HG02938 (cell line): ENCODE measurements at regions not wholly inside any gene's neighbourhood (a gene's known extent, or its start where the extent isn't known, plus 50 kb on each side); places are given as distances from the start of the nearest gene placed in this dataset.
"Not testable (repeated sequence)": the region's sequence is repeated elsewhere in the genome, so short reads cannot be mapped to it uniquely, and the experiment has no call there.

Experiments used
- ATAC-seq: cut with Tn5 transposase; IDR thresholded peaks from one replicate; pipeline ENCODE4 v1.9.1; 2021; ENCODE audit warnings: mild to moderate bottlenecking, moderate library complexity; ENCODE audit not compliant: unreplicated experiment

DNA sequence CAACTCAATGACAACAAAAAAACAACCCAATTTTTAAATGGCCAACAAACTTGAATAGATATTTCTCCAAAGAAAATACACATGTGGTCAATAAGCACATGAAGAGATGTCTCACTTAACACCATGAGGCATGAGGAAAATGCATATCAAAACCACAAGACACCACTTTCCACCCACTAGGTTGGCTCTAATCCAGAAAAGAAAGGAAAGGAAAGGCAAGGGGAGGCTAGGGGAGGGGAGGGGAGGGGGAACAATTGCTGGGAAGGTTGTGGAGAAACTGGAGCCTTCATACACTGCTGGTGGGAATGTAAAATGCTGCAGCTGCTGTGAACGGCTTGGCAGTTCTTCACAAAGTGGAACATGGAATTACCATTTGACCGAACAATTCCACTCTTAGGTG is 854.3 kb downstream of the UQCRFS1 start:
- ATAC-seq, result no peak

DNA sequence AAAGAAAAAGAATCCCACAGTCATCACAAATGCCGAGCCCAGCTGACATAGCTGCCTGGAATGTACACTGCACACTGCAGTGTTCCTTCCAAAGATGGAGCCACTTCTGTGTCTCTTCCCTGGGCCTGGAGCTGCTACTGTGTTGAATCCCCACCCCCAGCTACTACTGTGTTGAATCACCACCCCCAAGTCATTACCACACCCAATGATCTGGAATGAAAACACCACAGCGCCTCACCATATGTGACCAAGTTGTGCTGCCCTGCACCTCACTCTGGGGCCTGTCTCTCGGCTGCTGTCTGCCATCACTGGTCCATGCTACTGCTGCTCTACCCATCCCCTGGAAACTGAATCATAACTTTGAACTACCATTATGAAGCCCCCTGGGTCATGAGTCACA is 861.2 kb downstream of the UQCRFS1 start:
- ATAC-seq, result no peak

DNA sequence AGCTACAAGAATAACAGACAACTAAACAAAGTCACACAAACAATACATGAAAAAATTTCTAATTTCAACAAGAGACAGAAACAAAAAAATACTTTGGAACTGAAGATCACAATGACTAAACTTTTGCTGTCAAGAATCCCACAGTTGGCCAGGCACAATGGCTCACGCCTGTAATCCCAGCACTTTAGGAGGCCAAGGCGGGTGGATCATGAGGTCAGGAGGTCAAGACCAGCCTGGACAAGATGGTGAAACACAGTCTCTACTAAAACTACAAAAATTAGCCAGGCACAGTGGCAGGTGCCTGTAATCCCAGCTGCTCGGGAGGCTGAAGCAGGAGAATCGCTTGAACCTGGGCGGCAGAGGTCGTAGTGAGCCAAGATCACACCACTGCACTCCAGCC is 861.6 kb downstream of the UQCRFS1 start:
- ATAC-seq, result not testable (repeated sequence)

DNA sequence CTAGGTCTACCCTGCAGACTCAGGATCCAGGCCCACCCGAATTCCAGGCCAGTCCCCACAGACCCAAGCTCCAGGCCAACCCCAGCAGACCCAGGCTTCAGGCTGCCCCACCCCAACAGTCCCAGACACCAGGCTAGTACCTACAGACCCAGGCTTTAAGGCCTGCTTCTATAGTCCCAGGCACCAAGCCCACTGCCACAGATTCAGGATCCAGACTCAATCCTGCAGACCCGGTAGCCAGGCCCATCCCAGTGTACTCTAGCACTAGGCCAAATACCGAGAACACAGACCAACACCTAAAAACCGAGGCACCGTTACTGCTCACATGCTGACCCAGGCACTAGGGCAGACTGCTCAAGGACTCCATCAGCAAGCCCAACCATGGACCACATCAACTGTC is 862.3 kb downstream of the UQCRFS1 start:
- ATAC-seq, result no peak

DNA sequence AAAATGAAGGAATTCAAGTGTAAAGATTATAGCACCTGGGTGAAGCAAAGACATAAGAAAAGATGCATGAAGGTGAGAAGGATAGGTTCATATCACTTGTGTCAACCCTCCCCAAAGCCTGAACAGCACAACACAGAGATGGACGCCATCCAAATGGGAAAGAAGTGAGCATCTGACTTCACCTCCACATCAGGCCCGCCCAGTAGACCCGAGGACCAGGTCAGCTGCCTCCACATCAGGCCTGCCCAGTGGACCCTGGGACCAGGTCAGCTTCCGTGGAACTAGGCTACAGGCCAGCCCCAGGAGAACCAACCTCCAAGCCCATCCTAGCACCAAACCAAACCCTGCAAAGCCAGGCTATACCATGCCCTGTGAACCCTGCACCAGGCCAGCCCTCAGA is 862.9 kb downstream of the UQCRFS1 start:
- no peak for ATAC-seq

DNA sequence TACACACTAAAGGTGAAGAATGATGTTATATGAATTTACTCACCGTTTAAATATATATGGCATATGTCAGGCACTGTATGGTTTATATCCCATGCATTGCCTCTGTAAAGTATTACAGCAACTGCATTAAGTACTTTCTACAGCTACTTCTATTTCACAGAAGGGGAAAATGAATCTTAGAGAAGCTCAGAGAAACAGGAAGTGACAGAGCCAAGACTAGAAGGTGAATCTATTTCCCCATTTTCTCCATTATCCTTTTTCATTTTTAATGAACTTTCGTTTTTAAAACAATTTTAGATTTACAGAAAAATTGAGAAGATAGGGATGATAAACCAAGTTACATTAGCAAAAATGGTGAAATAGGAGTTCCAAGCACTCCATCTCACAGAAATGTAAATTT is 863.3 kb downstream of the UQCRFS1 start:
- no peak for ATAC-seq

DNA sequence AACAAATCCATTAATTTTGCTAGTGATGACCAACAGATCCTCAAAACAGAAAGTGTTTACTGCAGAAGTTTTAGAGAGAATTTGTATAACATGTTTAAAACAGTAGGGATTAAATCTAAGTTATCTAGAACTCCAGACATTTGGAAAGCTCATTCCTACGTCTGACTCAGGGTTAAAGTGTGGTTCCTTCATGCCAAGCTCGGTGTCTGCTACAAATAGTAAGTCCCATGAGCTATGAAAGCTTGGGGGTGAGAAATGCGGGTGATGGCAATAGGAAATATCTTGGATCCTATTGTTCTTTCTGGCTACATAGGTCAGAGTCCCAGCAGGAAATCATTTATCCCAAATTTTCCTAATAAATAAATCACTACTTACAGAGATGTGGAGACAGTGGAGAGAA is 867.1 kb downstream of the UQCRFS1 start:
- ATAC-seq, result no peak

DNA sequence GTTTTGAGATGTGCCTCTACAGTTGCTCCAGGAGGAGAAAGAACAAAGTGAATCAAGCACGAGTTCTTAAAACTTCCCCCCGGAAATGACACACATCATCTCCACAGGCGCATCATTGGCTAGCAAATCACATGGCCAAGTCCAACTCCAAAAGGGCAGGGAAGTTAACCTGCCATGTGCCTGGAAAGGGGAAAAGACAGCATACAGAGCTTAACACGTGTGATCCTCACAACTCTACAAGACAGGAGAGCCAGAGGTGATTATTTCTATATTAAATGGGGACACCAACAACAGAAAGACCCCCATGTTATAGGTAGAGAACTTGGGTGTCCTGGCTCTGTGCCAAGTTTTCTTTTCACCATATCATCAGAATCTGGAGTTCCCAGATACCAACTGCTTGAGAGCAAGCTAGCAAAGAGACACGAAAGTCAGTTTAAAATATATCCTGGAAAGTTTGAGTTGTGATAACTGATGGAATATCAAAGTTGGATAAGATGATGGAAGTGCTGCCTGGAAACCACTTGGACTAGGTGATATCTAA is 871.1 kb downstream of the UQCRFS1 start:
- ATAC-seq, result no peak

DNA sequence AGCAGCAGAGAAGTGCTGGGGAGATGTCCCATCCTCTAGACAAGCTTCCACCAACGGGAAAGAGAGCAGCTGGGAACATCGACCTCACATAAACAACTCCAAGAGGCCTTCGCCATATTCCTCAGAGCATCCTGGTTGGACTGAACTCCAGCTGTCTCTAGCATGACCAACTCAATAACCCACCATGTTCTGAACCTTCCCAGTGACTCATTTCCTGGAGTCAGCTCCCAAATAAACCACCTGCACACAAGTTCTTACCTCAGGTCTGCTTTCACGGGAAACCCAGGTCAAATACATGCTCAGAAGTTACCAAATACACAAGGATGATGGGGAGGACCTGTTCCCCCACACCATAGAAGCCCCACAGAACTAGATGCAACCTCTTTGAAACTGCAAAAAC is 878.5 kb downstream of the UQCRFS1 start:
- no peak for ATAC-seq

DNA sequence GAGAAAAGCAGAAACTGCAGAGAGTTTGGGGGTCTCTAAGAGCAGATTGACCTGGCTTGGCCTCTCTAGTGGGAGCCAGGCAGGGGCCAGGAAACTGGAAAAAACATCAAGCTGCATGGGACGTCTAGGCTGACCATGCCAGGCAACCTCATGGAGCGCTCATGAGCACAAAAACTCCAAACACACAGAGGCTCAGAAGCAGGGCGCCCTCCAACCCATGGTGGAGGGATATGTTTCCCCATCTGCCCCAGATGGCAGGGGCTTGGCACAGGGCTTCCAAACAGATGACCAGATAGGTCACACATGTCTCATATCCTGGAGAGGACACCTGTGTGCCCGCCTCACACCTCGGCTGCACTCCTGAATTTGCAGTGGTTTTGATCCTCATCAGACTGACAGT is 879.0 kb downstream of the UQCRFS1 start:
- ATAC-seq, result no peak

DNA sequence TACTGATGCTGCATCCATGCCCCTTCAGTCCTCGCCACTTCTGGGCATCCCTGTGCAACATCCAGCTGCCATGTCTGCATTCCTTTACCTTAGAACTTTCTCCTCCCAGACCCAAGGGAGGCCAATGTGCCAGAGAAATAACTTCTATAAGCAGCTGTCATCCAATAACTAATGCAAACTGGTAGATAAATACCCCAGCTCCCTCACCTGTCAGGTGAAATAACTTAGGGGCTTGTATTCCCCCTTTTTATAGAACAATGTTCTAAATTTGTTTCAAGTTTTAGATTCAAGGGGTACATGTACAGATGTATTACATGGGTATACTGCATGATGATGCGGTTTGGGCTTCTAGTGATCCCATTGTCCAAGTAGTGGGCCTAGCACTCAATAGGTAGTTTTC is 880.1 kb downstream of the UQCRFS1 start:
- no peak for ATAC-seq

DNA sequence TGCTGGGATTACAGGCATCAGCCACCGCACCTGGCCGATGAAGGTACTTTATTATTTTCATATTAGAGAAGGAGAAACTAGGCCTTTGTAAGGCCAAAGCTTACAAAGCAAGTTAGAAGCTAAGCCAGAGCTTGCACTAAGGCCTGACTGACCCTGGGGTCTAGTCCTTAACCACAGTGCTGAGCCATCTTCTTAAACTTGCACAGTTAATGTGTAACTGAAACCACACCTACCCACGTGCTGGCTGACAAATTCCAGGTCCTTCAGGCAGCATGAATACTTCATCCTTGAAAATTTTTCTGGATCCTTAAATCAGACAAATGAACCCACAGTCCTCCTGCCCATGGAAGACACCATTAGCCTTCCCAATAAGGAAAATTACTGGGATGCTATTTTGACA is 880.6 kb downstream of the UQCRFS1 start:
- no peak for ATAC-seq

DNA sequence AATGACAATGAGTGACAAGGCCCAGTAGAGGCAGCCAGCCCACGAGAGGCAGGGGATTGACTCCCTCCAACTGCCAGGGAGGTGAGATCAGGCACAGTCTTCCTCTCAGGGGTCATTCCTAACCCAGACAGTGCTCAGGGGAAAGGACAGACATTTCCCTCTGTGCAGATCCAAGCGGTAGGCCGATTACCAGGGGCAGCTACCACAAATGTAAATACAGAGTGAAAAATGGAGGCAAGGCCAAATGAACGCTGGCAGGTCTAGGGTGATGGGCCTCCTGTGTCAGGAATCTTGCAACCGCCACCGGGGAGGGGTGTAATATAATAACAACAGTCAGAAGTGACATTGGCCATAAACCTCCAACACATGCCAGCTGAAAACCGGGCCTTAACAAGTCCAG is 881.4 kb downstream of the UQCRFS1 start:
- ATAC-seq, result no peak

DNA sequence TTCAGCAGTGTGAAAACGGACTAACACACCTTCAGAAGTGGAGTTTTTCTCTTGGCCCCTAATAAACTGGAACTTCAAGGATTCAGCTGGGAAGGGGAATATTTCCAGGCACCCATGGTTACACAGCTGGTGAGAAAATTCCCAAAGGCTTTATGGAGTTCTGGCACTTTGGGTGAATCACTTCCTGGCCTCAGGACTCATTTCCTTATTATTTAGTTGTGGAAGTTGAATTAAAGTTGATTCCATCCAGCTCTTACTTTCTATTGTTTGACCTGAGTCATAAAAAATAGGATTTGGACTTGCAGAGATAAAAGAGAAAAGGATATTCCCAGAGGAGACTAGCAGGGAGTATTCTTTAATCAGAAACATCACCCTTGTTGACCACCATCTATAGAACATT is 882.1 kb downstream of the UQCRFS1 start:
- ATAC-seq, result no peak

DNA sequence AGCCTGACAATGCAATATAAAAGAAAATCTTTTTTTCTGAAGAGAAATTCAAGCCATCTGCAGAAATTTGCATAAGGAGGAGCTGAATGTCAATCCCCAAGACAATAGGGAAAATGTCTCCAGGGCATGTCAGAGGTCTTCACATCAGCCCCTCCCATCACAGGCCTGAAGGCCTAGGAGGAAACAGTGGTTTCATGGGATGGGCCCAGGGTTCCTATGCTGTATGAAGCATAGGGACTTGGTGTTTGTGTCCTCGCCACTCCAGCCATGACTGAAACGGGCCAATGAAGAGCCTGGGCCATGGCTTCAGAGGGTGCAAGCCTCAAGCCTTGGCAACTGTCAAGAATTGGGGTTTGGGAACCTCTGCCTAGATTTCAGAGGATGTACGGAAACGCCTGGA is 883.5 kb downstream of the UQCRFS1 start:
- no peak for ATAC-seq

DNA sequence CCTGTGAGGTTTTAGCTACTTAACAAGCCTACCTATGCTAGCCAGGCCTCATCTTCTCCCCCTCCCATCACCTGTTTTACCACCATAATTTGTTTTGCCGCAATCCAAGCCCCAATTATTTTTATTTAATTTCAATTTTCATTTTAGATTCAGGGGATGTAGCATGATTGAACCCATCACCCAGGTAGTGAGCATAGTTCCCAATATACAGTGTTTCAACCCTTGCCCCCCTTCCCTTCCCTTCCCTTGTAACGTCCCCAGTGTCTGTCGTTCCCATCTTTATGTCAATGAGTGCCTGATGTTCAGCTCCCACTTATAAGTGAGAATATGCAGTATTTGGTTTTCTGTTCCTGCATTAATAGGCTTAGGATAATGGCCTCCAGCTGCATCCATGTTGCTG is 885.0 kb downstream of the UQCRFS1 start:
- ATAC-seq, result no peak

DNA sequence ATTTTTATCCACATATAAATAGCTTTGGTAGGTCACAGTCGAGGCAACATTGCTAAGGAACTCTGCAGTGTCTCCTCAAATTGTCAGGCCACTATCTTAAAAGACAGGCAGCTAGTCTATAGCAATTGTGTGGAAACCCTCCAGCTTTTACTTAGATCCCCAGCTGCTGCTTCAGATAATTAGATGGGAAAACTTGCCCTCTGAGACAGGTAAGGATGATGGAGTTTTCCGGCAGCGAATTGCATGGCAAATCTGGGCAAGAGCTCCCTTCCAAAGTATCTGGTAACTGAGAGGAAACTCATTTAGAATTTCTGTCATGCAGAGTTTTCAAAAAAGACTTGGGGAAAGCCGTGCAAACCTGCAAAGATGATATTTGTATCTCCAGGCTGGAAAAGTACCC is 886.2 kb downstream of the UQCRFS1 start:
- no peak for ATAC-seq

DNA sequence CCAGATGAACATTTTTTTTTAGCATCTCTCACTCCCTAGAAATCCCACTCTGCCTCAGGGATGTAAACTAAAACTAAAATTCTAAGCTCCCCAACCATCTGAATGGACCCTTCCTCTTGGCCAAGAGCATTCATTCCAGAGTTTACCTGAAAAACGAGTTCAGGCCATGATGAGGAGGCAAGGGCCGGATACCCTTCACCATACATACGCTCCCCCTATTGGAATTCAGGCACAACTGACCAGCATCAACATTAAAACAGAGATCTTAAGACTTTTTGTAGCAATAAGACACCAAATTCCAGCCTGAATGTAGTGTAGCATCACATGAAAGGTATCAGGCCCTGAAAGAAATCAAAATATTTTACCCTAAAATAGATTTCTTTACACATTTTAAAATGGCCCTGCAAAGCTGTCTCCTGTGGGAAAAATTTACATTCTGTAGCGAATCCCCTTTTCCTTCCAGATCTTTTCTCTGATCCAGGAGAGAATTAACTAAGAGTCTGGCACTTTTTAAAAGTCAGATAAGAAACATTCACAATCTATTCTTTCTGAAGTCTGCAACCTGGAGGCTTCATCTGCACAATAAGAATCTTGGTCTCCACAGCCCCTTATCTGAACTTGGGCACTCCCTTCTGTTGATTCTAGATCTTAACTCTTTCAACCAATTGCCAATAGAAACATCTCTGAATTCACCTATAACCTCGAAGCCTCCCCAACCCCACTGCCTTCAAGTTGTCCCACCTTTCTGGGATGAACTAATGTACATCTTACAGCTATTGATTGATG is 888.5 kb downstream of the UQCRFS1 start:
- no peak for ATAC-seq

DNA sequence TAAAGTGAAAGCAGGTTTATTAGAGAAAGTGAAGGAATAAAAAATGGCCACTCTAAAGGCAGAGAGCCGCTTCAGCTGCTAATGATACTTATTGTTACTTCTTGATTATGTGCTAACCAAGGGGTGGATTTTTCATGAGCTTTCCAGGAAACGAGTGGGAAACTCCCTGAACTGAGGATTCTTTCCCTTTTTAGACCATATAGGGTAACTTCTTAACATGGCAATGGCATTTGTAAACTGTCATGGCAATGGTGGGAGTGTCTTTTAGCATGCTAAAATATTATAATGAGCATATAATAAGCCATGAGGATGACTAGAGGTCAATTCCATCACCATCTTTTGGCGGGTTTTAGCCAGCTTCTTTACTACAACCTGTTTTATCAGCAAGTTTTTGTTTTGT is 890.0 kb downstream of the UQCRFS1 start:
- ATAC-seq, result no peak

DNA sequence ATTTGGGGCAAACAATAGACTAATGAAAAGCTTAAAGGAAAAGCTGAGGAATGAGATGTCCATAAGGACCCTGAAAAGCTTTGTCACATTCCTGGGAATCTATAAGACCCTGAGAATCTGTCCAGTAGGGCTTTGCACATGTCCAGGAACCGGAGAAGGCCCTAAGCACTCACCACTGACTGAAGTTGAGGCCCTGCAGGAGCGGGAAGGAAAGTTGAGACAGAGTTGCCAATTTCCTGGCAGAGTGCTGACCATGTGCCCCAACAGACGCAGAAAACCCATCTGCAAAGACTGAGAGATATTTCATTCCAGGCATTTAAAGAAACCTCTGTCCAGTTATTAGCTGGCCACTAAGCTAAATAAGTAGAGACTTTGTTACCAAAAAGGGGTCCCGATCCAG is 890.5 kb downstream of the UQCRFS1 start:
- no peak for ATAC-seq

DNA sequence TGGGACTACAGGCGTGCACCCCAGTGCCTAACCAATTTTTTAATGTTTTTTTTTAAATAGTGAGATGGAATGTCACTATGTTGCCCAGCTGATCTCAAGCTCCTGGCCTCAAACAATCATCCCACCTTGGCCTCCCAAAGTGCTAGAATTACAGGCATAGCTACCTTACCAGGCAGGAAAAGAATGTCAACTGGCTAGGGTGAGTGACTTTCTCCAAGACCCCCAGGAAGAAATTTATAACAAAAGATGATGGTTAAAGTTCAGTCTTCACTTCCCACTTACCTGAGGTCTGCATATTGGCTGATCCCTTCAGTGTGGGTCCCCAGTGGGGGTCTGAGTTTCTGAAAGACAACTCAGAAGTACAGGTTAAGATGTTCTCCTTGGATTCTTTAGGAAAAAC is 893.0 kb downstream of the UQCRFS1 start:
- ATAC-seq, result no peak

DNA sequence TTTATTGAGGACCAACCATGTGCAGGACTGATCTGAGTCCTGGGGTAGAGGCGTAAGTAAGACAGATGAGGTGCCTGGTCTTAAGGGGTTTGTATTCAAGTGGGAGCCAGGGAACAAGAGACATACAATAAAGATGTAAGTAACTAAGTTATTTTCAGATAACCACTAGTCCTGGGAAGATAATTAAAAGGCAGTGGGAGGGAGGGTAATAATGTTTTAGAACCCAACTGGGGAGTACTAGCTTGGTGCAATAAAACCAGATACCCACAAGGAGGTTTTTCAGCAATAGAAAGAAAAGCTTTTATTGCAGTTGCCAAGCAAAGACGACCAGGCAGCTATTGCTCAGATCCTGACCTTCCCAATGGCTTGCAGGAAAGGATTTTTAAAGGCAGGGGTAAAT is 893.7 kb downstream of the UQCRFS1 start:
- no peak for ATAC-seq
